ENCODE measurements at regions not wholly inside any gene's neighbourhood (a gene's known extent, or its start where the extent isn't known, plus 50 kb on each side); places are given as distances from the start of the nearest gene placed in this dataset.
"Not testable (repeated sequence)": the region's sequence is repeated elsewhere in the genome, so short reads cannot be mapped to it uniquely, and the experiment has no call there.

GRCh38 chr6:156219973-156220372 is 557.2 kb upstream of the ARID1B start:
- DNase-seq (ENCODE audit: extremely low spot score) = no peak
- no peak for TF ChIP-seq CTCF (IDR thresholded peaks at IDR 0.05; ENCODE audit: control extremely low read depth, extremely low read depth, low read depth, missing control alignments)
- CTCF ChIA-PET = interaction anchor here (1.1 to 1.5 kb wide), 3 partner anchors 11 to 22 kb away, joined by 3 to 5 read pairs (median 5); no protein-coding TSS in a partner anchor
- POLR2A ChIA-PET = no interaction called here

GRCh38 chr6:156205678-156206077 is 571.5 kb upstream of the ARID1B start:
- no peak for TF ChIP-seq CTCF (IDR thresholded peaks at IDR 0.05; ENCODE audit: control extremely low read depth, extremely low read depth, low read depth, missing control alignments)
- no peak for DNase-seq (ENCODE audit: extremely low spot score)
- CTCF ChIA-PET = no interaction called here
- POLR2A ChIA-PET = no interaction called here

GRCh38 chr6:156199182-156199581 is 578.0 kb upstream of the ARID1B start:
- no peak for DNase-seq (ENCODE audit: extremely low spot score)
- TF ChIP-seq CTCF (IDR thresholded peaks at IDR 0.05; ENCODE audit: control extremely low read depth, extremely low read depth, low read depth, missing control alignments) = no peak
- ChIA-PET POLR2A (no interaction called here), CTCF (no interaction called here)

- no peak for DNase-seq (ENCODE audit: extremely low spot score)
- no peak for TF ChIP-seq CTCF (IDR thresholded peaks at IDR 0.05; ENCODE audit: control extremely low read depth, extremely low read depth, low read depth, missing control alignments)
- POLR2A ChIA-PET = no interaction called here
- CTCF ChIA-PET = no interaction called here
Observed at GRCh38 chr6:156197513-156197912, 579.7 kb upstream of the ARID1B start.

- POLR2A ChIA-PET = no interaction called here
- no peak for DNase-seq (ENCODE audit: extremely low spot score)
- CTCF ChIA-PET = no interaction called here
- TF ChIP-seq CTCF (IDR thresholded peaks at IDR 0.05; ENCODE audit: control extremely low read depth, extremely low read depth, low read depth, missing control alignments) = no peak
Observed at GRCh38 chr6:156194981-156195380, 582.2 kb upstream of the ARID1B start.

GRCh38 chr6:156193381-156193780 is 583.8 kb upstream of the ARID1B start:
- CTCF ChIA-PET = interaction anchor here (1.4 kb wide), 1 partner anchor 10 kb away, joined by 5 read pairs; no protein-coding TSS in a partner anchor
- TF ChIP-seq CTCF (IDR thresholded peaks at IDR 0.05; ENCODE audit: control extremely low read depth, extremely low read depth, low read depth, missing control alignments) = no peak
- POLR2A ChIA-PET = no interaction called here
- no peak for DNase-seq (ENCODE audit: extremely low spot score)

GRCh38 chr6:156191895-156192294 is 585.3 kb upstream of the ARID1B start:
- TF ChIP-seq CTCF (IDR thresholded peaks at IDR 0.05; ENCODE audit: control extremely low read depth, extremely low read depth, low read depth, missing control alignments) = no peak
- POLR2A ChIA-PET = no interaction called here
- DNase-seq (ENCODE audit: extremely low spot score) = no peak
- CTCF ChIA-PET = no interaction called here

GRCh38 chr6:156191390-156191789 is 585.8 kb upstream of the ARID1B start:
- DNase-seq (ENCODE audit: extremely low spot score); POLR2A ChIA-PET; CTCF ChIA-PET: not testable (repeated sequence)

Measured in GM10248 (cell line).